HEK293 (cell line): ENCODE measurements at regions not wholly inside any gene's neighbourhood (a gene's known extent, or its start where the extent isn't known, plus 50 kb on each side); places are given as distances from the start of the nearest gene placed in this dataset.

Source experiments
- CTCF ChIA-PET: fragments of 350-600 bp; formaldehyde crosslinking; extraction: SDS; loops from one replicate; lab custom pipeline; 2021; ENCODE audit warnings: antibody characterized with exemption; lab: Yijun Ruan, JAX
- POLR2A ChIA-PET: fragments of 300-600 bp; formaldehyde crosslinking; extraction: SDS; loops from one replicate; lab custom pipeline; 2020; ENCODE audit warnings: antibody characterized with exemption, inconsistent platforms; lab: Yijun Ruan, JAX
- H3K27ac ChIP-seq: fragments of 200-500 bp; sonication (Bioruptor generic); 2 replicates; pipeline ENCODE4 v1.5.1; 2014; ENCODE audit warnings: low read depth, low read length, control low read depth, inconsistent platforms; ENCODE audit errors: extremely low read depth
- H3K36me3 ChIP-seq, 2 experiments: fragments of 200-500 bp in 1 of 2; sonication (Bioruptor generic) in 1 of 2; 1 replicate in 1 of 2; 2 replicates in 1 of 2; pipeline ENCODE4 v1.5.1; 2014 to 2017; ENCODE audit warnings: inconsistent platforms in 2 of 2, low read length in 2 of 2; ENCODE audit not compliant: control insufficient read depth in 2 of 2, insufficient read depth in 1 of 2
- H3K4me1 ChIP-seq: fragments of 200-500 bp; sonication (Bioruptor generic); 2 replicates; pipeline ENCODE4 v1.5.1; 2014; ENCODE audit warnings: mild to moderate bottlenecking, low read length, inconsistent platforms; ENCODE audit not compliant: control insufficient read depth, insufficient read depth
- H3K4me3 ChIP-seq: 2 replicates; pipeline ENCODE4 v1.5.1; 2011; ENCODE audit warnings: low read depth, mild to moderate bottlenecking, control low read depth, low read length, moderate library complexity
- H3K9me3 ChIP-seq: fragments of 200-500 bp; sonication (Bioruptor generic); 2 replicates; pipeline ENCODE4 v1.5.1; 2014; ENCODE audit warnings: low read depth, low read length, inconsistent platforms; ENCODE audit not compliant: control insufficient read depth, insufficient read depth
- BCL11B ChIP-seq: fragments of 450-650 bp; formaldehyde crosslinking; IDR thresholded peaks from 2 replicates; pipeline ENCODE4 v1.5.1; 2016; ENCODE audit warnings: low read depth, missing biosample characterization, missing genetic modification characterization
- GLI4 ChIP-seq: fragments of 450-650 bp; formaldehyde crosslinking; IDR thresholded peaks from 2 replicates; pipeline ENCODE4 v1.5.1; 2016; ENCODE audit warnings: missing biosample characterization, missing genetic modification characterization
- GLIS2 ChIP-seq: fragments of 450-650 bp; formaldehyde crosslinking; IDR thresholded peaks from 2 replicates; pipeline ENCODE4 v1.5.1; 2016; ENCODE audit warnings: missing biosample characterization, missing genetic modification characterization
- KLF16 ChIP-seq: fragments of 450-650 bp; formaldehyde crosslinking; IDR thresholded peaks from 2 replicates; pipeline ENCODE4 v1.5.1; 2017; ENCODE audit warnings: missing biosample characterization, missing genetic modification characterization
- KLF17 ChIP-seq: fragments of 450-650 bp; formaldehyde crosslinking; IDR thresholded peaks from 2 replicates; pipeline ENCODE4 v1.5.1; 2016; ENCODE audit warnings: missing biosample characterization, missing genetic modification characterization
- KLF7 ChIP-seq: fragments of 450-650 bp; formaldehyde crosslinking; IDR thresholded peaks from 2 replicates; pipeline ENCODE4 v1.5.1; 2016; ENCODE audit warnings: missing biosample characterization, missing genetic modification characterization, borderline replicate concordance
- RBAK ChIP-seq: fragments of 450-650 bp; formaldehyde crosslinking; IDR thresholded peaks from 2 replicates; pipeline ENCODE4 v1.5.1; 2016; ENCODE audit warnings: missing biosample characterization, missing genetic modification characterization
- SP2 ChIP-seq: fragments of 450-650 bp; formaldehyde crosslinking; IDR thresholded peaks from 2 replicates; pipeline ENCODE4 v1.5.1; 2016; ENCODE audit warnings: missing biosample characterization, missing genetic modification characterization
- TRIM28 ChIP-seq: IDR thresholded peaks from 2 replicates; pipeline ENCODE4 v1.6.1; 2011; ENCODE audit warnings: low read length, control low read depth, borderline replicate concordance
- ZBTB1 ChIP-seq: fragments of 450-650 bp; formaldehyde crosslinking; IDR thresholded peaks from 2 replicates; pipeline ENCODE4 v1.5.1; 2016; ENCODE audit warnings: missing biosample characterization, missing genetic modification characterization
- ZBTB10 ChIP-seq: fragments of 450-650 bp; formaldehyde crosslinking; IDR thresholded peaks from 2 replicates; pipeline ENCODE4 v1.5.1; 2016; ENCODE audit warnings: missing biosample characterization, missing genetic modification characterization
- ZBTB20 ChIP-seq: fragments of 450-650 bp; formaldehyde crosslinking; IDR thresholded peaks from 2 replicates; pipeline ENCODE4 v1.5.1; 2016; ENCODE audit warnings: missing biosample characterization, missing genetic modification characterization
- ZNF10 ChIP-seq: fragments of 450-650 bp; formaldehyde crosslinking; IDR thresholded peaks from 2 replicates; pipeline ENCODE4 v1.5.1; 2017; ENCODE audit warnings: missing biosample characterization, missing genetic modification characterization
- ZNF138 ChIP-seq: fragments of 450-650 bp; formaldehyde crosslinking; IDR thresholded peaks from 2 replicates; pipeline ENCODE4 v1.5.1; 2016; ENCODE audit warnings: missing biosample characterization, missing genetic modification characterization, borderline replicate concordance
- ZNF184 ChIP-seq: fragments of 450-650 bp; IDR thresholded peaks from 2 replicates; pipeline ENCODE4 v1.5.1; 2018; ENCODE audit warnings: missing biosample characterization, mild to moderate bottlenecking, missing genetic modification characterization
- ZNF223 ChIP-seq: fragments of 450-650 bp; formaldehyde crosslinking; IDR thresholded peaks from 2 replicates; pipeline ENCODE4 v1.5.1; 2016; ENCODE audit warnings: missing biosample characterization, missing genetic modification characterization
- ZNF266 ChIP-seq: fragments of 450-650 bp; formaldehyde crosslinking; IDR thresholded peaks from 2 replicates; pipeline ENCODE4 v1.5.1; 2016; ENCODE audit warnings: missing biosample characterization, missing genetic modification characterization, low read depth
- ZNF274 ChIP-seq, 2 experiments: fragments of 200-500 bp in 1 of 2; fragments of 450-650 bp in 1 of 2; sonication (Bioruptor generic) in 1 of 2; formaldehyde crosslinking in 1 of 2; IDR thresholded peaks; 2 replicates each; pipeline versions ENCODE4 v1.5.1 to v1.6.1; 2014 to 2016; ENCODE audit warnings: borderline replicate concordance in 1 of 2, inconsistent platforms in 1 of 2, low read length in 1 of 2, missing biosample characterization in 1 of 2, missing genetic modification characterization in 1 of 2
- ZNF423 ChIP-seq: fragments of 450-650 bp; formaldehyde crosslinking; IDR thresholded peaks from 2 replicates; pipeline ENCODE4 v1.5.1; 2016; ENCODE audit warnings: missing biosample characterization, missing genetic modification characterization
- ZNF426 ChIP-seq: fragments of 450-650 bp; formaldehyde crosslinking; IDR thresholded peaks from 2 replicates; pipeline ENCODE4 v1.5.1; 2017; ENCODE audit warnings: missing biosample characterization, missing genetic modification characterization, mild to moderate bottlenecking, inconsistent platforms, moderate library complexity
- ZNF560 ChIP-seq: fragments of 450-650 bp; formaldehyde crosslinking; IDR thresholded peaks from 2 replicates; pipeline ENCODE4 v1.5.1; 2017; ENCODE audit warnings: missing biosample characterization, missing genetic modification characterization, borderline replicate concordance
- ZNF596 ChIP-seq: fragments of 450-650 bp; IDR thresholded peaks from 2 replicates; pipeline ENCODE4 v1.5.0; 2018; ENCODE audit warnings: missing biosample characterization, mild to moderate bottlenecking, missing genetic modification characterization, moderate library complexity
- ZNF610 ChIP-seq: fragments of 450-650 bp; formaldehyde crosslinking; IDR thresholded peaks from 2 replicates; pipeline ENCODE4 v1.5.1; 2016; ENCODE audit warnings: missing biosample characterization, missing genetic modification characterization, borderline replicate concordance
- ZNF777 ChIP-seq: fragments of 450-650 bp; formaldehyde crosslinking; IDR thresholded peaks from 2 replicates; pipeline ENCODE4 v1.5.1; 2017; ENCODE audit warnings: missing biosample characterization, missing genetic modification characterization, borderline replicate concordance
- ZNF785 ChIP-seq: fragments of 450-650 bp; formaldehyde crosslinking; IDR thresholded peaks from 2 replicates; pipeline ENCODE4 v1.5.1; 2016; ENCODE audit warnings: missing biosample characterization, missing genetic modification characterization
- ZSCAN16 ChIP-seq: fragments of 450-650 bp; formaldehyde crosslinking; IDR thresholded peaks from 2 replicates; pipeline ENCODE4 v1.5.1; 2016; ENCODE audit warnings: missing biosample characterization, missing genetic modification characterization
- TF ChIP-seq, protein P1 (sequence below): fragments of 450-650 bp; formaldehyde crosslinking; IDR thresholded peaks from 2 replicates; pipeline ENCODE4 v1.5.1; 2016; ENCODE audit warnings: missing biosample characterization, missing genetic modification characterization
- TF ChIP-seq, protein P2 (sequence below): fragments of 450-650 bp; formaldehyde crosslinking; IDR thresholded peaks from 2 replicates; pipeline ENCODE4 v1.5.1; 2016; ENCODE audit warnings: missing biosample characterization, missing genetic modification characterization

DNA sequence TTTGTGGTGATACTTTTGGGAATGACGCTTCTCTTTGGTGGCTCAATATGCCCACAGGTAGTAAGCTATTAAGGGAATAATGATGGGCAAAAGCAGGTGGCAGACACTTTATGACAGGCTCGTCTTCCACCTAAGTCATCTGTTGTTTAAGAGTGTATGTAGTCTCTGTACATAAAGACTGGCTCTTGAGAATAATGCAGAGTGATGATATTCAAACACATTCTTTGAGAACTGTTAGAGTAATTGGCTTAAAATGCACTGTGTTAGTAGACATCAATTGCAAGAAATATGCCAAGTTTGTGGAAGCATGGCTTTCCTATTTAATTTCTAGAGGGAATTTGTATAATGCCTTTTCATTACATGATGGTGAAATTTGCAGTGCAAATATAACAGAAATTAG, 694.8 kb upstream of the MIS18BP1 start:
- no peak overlapping the region for H3K27ac ChIP-seq
- H3K36me3 ChIP-seq, result no peaks in the 10 kb centered on the region
- no peak for TF ChIP-seq SP2
- no peak for TF ChIP-seq KLF7 (tag by site-specific recombination)
- TF ChIP-seq, protein P1, sequence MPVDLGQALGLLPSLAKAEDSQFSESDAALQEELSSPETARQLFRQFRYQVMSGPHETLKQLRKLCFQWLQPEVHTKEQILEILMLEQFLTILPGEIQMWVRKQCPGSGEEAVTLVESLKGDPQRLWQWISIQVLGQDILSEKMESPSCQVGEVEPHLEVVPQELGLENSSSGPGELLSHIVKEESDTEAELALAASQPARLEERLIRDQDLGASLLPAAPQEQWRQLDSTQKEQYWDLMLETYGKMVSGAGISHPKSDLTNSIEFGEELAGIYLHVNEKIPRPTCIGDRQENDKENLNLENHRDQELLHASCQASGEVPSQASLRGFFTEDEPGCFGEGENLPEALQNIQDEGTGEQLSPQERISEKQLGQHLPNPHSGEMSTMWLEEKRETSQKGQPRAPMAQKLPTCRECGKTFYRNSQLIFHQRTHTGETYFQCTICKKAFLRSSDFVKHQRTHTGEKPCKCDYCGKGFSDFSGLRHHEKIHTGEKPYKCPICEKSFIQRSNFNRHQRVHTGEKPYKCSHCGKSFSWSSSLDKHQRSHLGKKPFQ (tag by site-specific recombination), result no peak
- no peak for TF ChIP-seq ZNF596 (tag by site-specific recombination)
- no peak for TF ChIP-seq ZNF785
- TF ChIP-seq ZNF777, result no peak
- TF ChIP-seq ZSCAN16 (tag by site-specific recombination), result no peak
- no peak for TF ChIP-seq ZNF184 (tag by site-specific recombination)
- no peak for TF ChIP-seq TRIM28
- H3K9me3 ChIP-seq, result no peaks in the 10 kb centered on the region
- POLR2A ChIA-PET, result no interaction called here
- CTCF ChIA-PET, result no interaction called here
- H3K4me1 ChIP-seq, result no peaks in the 10 kb centered on the region
- no peak overlapping the region for H3K4me3 ChIP-seq

DNA sequence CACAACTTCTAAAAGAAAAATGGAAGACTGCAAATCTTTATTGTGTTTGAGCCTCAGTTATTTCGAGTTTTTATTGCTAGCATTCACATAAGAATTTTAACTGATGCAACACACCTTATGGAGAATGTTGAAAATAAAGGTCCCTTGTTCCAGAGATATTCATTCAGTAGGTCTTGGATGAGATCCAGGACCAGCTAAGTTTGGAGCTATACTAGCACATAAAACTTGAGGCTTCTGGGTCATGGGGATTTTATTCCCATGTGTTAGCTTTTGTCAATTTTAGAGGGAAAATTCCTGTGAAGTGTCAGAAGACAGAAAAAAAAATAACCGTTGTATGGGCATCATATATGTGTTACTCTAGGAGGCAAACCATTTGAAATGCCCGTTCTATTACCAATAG, 693.2 kb upstream of the MIS18BP1 start:
- ChIA-PET CTCF (no interaction called here), POLR2A (no interaction called here)
- Histone ChIP-seq H3K4me1 (no peaks in the 10 kb centered on the region), H3K27ac (no peak overlapping the region), H3K9me3 (no peaks in the 10 kb centered on the region), H3K4me3 (no peak overlapping the region)
- no peak for TF ChIP-seq ZNF610
- no peak for TF ChIP-seq GLIS2 (tag by site-specific recombination)
- TF ChIP-seq KLF17 (tag by site-specific recombination), result no peak
- TF ChIP-seq ZNF423 (tag by site-specific recombination), result no peak
- no peak for TF ChIP-seq KLF16 (tag by site-specific recombination)
- TF ChIP-seq ZBTB1, result no peak
- TF ChIP-seq RBAK, result no peak
- TF ChIP-seq, all 188 proteins: peak for 0
- no peaks in the 10 kb centered on the region for H3K36me3 ChIP-seq

GRCh38 chr14:45940318-45940717, 687.3 kb upstream of the MIS18BP1 start:
- no peaks in the 10 kb centered on the region for H3K9me3 ChIP-seq
- H3K36me3 ChIP-seq, result no peaks in the 10 kb centered on the region
- no peak overlapping the region for H3K27ac ChIP-seq
- H3K4me1 ChIP-seq, result no peaks in the 10 kb centered on the region
- ChIA-PET POLR2A (no interaction called here), CTCF (interaction anchor here (0.8 kb wide), 1 partner anchor 308 kb away, joined by 3 read pairs; no protein-coding TSS in a partner anchor)
- no peak overlapping the region for H3K4me3 ChIP-seq
- no peak for TF ChIP-seq ZNF10 (tag by site-specific recombination)
- TF ChIP-seq ZNF223 (tag by site-specific recombination), result no peak
- TF ChIP-seq BCL11B (tag by site-specific recombination), result no peak
- TF ChIP-seq, protein P2, sequence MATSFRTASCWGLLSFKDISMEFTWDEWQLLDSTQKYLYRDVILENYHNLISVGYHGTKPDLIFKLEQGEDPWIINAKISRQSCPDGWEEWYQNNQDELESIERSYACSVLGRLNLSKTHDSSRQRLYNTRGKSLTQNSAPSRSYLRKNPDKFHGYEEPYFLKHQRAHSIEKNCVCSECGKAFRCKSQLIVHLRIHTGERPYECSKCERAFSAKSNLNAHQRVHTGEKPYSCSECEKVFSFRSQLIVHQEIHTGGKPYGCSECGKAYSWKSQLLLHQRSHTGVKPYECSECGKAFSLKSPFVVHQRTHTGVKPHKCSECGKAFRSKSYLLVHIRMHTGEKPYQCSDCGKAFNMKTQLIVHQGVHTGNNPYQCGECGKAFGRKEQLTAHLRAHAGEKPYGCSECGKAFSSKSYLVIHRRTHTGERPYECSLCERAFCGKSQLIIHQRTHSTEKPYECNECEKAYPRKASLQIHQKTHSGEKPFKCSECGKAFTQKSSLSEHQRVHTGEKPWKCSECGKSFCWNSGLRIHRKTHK (tag by site-specific recombination), result no peak
- TF ChIP-seq ZNF266 (tag by site-specific recombination), result no peak
- no peak for TF ChIP-seq ZNF560
- TF ChIP-seq ZBTB20, result no peak
- TF ChIP-seq ZBTB10 (tag by site-specific recombination), result no peak
- no peak for TF ChIP-seq ZNF274 (IDR thresholded peaks at IDR 0.05; ENCODE audit: low read length)
- no peak for TF ChIP-seq ZNF274 (tag by site-specific recombination; IDR thresholded peaks at IDR 0.05; ENCODE audit: borderline replicate concordance)
- no peak for TF ChIP-seq ZNF426
- no peak for TF ChIP-seq ZNF138 (tag by site-specific recombination)
- TF ChIP-seq GLI4 (tag by site-specific recombination), result no peak
